Transverse colon (tissue), 4 donors: ENCODE measurements at regions not wholly inside any gene's neighbourhood (a gene's known extent, or its start where the extent isn't known, plus 50 kb on each side); places are given as distances from the start of the nearest gene placed in this dataset.

Experiments used
- DNase-seq: peaks from one replicate; pipeline ENCODE4 v3.0.0-alpha.2; 2019
- H3K27ac ChIP-seq, 4 donors: fragments of 200-600 bp; sonication (generic); 2 replicates each; pipeline ENCODE4 v1.5.1; 2016 to 2018; ENCODE audit warnings: inconsistent platforms in 4 of 4
- H3K27me3 ChIP-seq: fragments of 200-600 bp; sonication (generic); 2 replicates; pipeline ENCODE4 v1.5.1; 2017; ENCODE audit warnings: inconsistent platforms
- H3K36me3 ChIP-seq, 4 donors: fragments of 200-600 bp; sonication (generic); 2 replicates each; pipeline ENCODE4 v1.5.1; 2017 to 2019; ENCODE audit warnings: inconsistent platforms in 4 of 4
- H3K4me1 ChIP-seq, 4 donors: fragments of 200-600 bp; sonication (generic); 2 replicates each; pipeline ENCODE4 v1.5.1; 2017 to 2020; ENCODE audit warnings: inconsistent platforms in 4 of 4
- H3K4me3 ChIP-seq, 4 donors: fragments of 200-600 bp; sonication (generic); 1 replicate in 1 of 4; 2 replicates in 3 of 4; pipeline versions ENCODE4 v1.5.1 to v1.6.1; 2017 to 2019; ENCODE audit warnings: inconsistent platforms in 4 of 4
- H3K9me3 ChIP-seq, 2 donors: fragments of 200-600 bp; sonication (generic); 2 replicates each; pipeline ENCODE4 v1.5.1; 2017 to 2019; ENCODE audit warnings: inconsistent platforms in 2 of 2
- EP300 ChIP-seq: sonication (generic); formaldehyde crosslinking; IDR thresholded peaks from one replicate; pipeline ENCODE4 v1.6.1; 2017; ENCODE audit warnings: antibody characterized with exemption, low read depth
- POLR2A ChIP-seq: fragments of 450-650 bp; IDR thresholded peaks from one replicate; pipeline ENCODE4 v1.6.1; 2016; ENCODE audit warnings: antibody characterized with exemption, mild to moderate bottlenecking, moderate library complexity
- POLR2AphosphoS5 ChIP-seq, 3 donors: sonication (generic); formaldehyde crosslinking; IDR thresholded peaks; one replicate each; pipeline ENCODE4 v1.6.1; 2016; ENCODE audit warnings: antibody characterized with exemption in 3 of 3
- WGBS, 2 donors: methylation state at CpG; one replicate each; pipeline ENCODE4 v1.1.5; 2018; ENCODE audit warnings: low coverage in 1 of 2; 5-methylcytosine and 5-hydroxymethylcytosine counted together
- in situ Hi-C, 4 donors: fragments of 200-750 bp; cut with MboI; loops; one replicate each; pipeline versions ENCODE4 v1.15.0 to v1.15.1; 2017; ENCODE audit warnings: low sequenced_read_pairs in 3 of 4, low pct_ligation_motif_present in 1 of 4, low pct_unique_long_range_greater_than_20kb in 1 of 4
- intact Hi-C: fragments of 100-400 bp; cut with DNase I; formaldehyde crosslinking; loops from one replicate; pipeline ENCODE4 v1.15.1; 2023; ENCODE audit warnings: low total_unique reads
- TF ChIP-seq, protein P1 (sequence below), 5 experiments: fragments of 200-600 bp in 3 of 5; fragments of 450-650 bp in 2 of 5; sonication (generic) in 3 of 5; IDR thresholded peaks; 1 replicate in 2 of 5; 2 replicates in 3 of 5; pipeline ENCODE4 v1.5.1; 2016 to 2017; ENCODE audit warnings: antibody characterized with exemption in 5 of 5, inconsistent platforms in 3 of 5, mild to moderate bottlenecking in 2 of 5, moderate library complexity in 1 of 5

DNA sequence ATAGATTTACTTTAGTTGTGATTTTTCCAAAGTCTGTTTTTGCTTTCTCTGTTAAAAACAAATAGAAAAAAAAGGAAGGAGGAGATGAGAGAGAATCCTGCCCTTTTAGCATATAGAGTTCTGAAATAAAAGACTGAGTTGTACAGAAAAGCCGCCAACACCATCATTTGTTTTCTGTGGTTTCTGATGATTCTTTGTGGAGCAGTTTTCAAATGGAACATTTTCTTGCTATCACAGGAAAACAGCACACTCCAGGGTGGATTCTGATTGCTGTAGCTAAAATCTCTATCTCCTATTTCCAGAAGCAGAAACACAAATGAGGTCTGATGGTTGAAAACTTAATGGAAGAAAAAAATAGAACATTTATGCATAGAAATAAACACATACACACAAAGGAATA lies 144.6 kb upstream of the L3MBTL4 start:
- in situ Hi-C loops, result loop anchor here in 1 of 4 donors (10.0 kb wide), 1 partner anchor 326 kb away; no protein-coding TSS in a partner anchor
- intact Hi-C loops, result no loop called here
- H3K27ac ChIP-seq, result no peak overlapping the region

DNA sequence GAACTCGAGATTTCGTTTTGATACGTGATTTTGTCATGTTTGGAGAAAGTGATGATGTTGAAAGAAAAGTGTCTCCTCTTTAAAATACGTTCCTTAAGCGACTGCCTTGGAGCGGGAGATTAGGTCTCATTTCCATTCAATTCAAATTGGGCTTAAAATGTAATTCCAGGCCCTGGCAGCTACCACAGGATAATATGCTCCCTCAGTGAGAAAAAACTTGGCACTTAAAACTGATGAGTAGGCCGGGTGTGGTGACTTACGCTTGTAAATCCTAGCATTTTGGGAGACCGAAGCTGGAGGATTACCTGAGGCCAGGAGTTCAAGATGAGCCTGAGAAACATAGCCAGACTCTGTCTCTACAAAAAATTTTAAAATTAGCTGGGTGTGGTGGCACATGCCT lies 146.3 kb upstream of the L3MBTL4 start:
- Histone ChIP-seq H3K27me3 (no peaks in the 10 kb centered on the region), H3K4me1 (no peaks in the 10 kb centered on the region), H3K9me3 (no peaks in the 10 kb centered on the region), H3K4me3 (no peak overlapping the region), H3K27ac (no peak overlapping the region), H3K36me3 (no peaks in the 10 kb centered on the region)
- intact Hi-C loops, result no loop called here
- no peak for TF ChIP-seq POLR2A
- TF ChIP-seq POLR2AphosphoS5 (IDR thresholded peaks at IDR 0.05), result no peak
- TF ChIP-seq EP300, result no peak
- in situ Hi-C loops, result no loop called here
- DNase-seq, result no peak
- WGBS, 2 donors, result 70 to 71% methylated on average over 9 of the region's 9 CpGs

More for the DNA sequence above, 144.6 kb upstream of the L3MBTL4 start:
- H3K4me3 ChIP-seq, result no peak overlapping the region
- DNase-seq, result no peak
- TF ChIP-seq EP300, result no peak
- TF ChIP-seq POLR2A, result no peak
- TF ChIP-seq, protein P1, sequence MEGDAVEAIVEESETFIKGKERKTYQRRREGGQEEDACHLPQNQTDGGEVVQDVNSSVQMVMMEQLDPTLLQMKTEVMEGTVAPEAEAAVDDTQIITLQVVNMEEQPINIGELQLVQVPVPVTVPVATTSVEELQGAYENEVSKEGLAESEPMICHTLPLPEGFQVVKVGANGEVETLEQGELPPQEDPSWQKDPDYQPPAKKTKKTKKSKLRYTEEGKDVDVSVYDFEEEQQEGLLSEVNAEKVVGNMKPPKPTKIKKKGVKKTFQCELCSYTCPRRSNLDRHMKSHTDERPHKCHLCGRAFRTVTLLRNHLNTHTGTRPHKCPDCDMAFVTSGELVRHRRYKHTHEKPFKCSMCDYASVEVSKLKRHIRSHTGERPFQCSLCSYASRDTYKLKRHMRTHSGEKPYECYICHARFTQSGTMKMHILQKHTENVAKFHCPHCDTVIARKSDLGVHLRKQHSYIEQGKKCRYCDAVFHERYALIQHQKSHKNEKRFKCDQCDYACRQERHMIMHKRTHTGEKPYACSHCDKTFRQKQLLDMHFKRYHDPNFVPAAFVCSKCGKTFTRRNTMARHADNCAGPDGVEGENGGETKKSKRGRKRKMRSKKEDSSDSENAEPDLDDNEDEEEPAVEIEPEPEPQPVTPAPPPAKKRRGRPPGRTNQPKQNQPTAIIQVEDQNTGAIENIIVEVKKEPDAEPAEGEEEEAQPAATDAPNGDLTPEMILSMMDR (IDR thresholded peaks at IDR 0.05), result no peak
- no peak for TF ChIP-seq POLR2AphosphoS5 (IDR thresholded peaks at IDR 0.05)
- H3K9me3 ChIP-seq, result no peaks in the 10 kb centered on the region
- WGBS, 2 donors, result 46 to 64% methylated on average over 1 of the region's 1 CpG
- no peaks in the 10 kb centered on the region for H3K4me1 ChIP-seq
- no peaks in the 10 kb centered on the region for H3K27me3 ChIP-seq
- H3K36me3 ChIP-seq, result no peaks in the 10 kb centered on the region

DNA sequence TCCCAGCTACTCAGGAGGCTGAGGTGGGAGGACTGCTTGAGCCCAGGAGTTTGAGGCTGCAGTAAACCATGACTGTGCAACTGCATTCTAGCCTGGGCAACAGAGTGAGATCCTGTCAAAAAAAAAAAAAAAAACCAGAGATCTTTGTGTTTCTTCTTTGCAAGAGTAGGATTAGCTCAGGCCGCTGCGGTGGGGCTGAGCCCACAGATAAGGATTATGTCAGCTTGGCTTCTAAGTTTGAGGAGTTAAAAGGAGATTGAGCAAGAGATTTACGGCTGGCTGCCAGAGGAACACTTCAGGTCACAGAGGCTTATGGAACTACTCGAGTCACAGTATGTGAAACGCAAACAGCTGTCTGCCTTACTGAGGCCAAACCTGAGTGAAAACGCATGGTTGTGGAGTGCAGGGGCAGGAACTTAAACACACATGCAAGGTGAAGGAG lies 146.7 kb upstream of the L3MBTL4 start:
- TF ChIP-seq POLR2AphosphoS5 (IDR thresholded peaks at IDR 0.05) (peak in 2 of 3 donors; percentile 24 to 27), POLR2A (no peak)
- Histone ChIP-seq H3K36me3 (no peaks in the 10 kb centered on the region), H3K27me3 (no peaks in the 10 kb centered on the region), H3K27ac (no peak overlapping the region), H3K4me1 (no peaks in the 10 kb centered on the region), H3K9me3 (no peaks in the 10 kb centered on the region), H3K4me3 (no peak overlapping the region)
- WGBS, 2 donors, result 43 to 53% methylated on average over 6 of the region's 6 CpGs
- intact Hi-C loops, result no loop called here
- in situ Hi-C loops, result no loop called here
- peak; percentile 39 for DNase-seq

DNA sequence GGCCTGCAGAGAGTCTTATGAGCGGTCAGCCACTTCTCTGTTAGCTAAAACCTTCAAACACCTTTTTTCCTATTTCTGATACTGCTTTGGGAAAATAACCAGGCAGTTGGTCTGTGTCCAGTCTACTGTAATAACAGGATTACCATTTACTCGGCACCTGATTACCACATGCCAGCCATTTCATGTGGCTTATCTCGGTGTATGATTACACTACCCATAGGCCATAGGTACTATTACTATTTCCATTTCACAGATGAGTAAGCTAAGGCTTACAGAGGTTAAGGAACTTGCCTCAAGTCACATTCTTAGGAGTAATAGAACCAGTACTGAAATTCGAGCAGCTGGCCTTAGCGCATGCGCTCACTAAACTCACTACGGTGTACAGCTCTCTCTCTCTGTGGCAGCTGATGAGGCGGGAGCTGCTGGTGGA lies 147.2 kb upstream of the L3MBTL4 start:
- WGBS, 2 donors, result 68 to 79% methylated on average over 3 to 8 of the region's 8 CpGs
- TF ChIP-seq POLR2AphosphoS5 (IDR thresholded peaks at IDR 0.05) (no peak), EP300 (no peak), POLR2A (no peak)
- TF ChIP-seq, protein P1 (IDR thresholded peaks at IDR 0.05), result no peak

DNA sequence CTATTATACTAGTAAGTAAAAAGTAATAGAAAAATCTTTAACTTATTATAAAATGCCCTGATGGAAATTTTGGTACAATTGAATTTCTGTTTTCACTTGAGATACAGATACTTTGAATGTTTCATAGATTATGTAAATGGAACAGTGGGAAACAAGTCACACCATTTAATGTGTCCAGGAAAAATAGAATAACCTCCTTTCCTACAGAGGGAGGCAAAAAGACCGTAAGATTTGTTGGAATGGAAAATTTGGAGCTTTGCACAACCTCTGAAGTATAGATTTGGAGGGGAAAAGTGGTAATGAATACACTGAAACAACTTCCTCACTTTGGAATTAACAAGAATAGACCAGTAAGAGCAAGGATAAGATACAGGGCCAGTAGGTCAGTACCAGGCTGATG lies 149.2 kb upstream of the L3MBTL4 start:
- no peak overlapping the region for H3K27ac ChIP-seq
- 81 to 100% methylated on average over 1 of the region's 1 CpG for WGBS, 2 donors
- H3K27me3 ChIP-seq, result no peaks in the 10 kb centered on the region
- no peaks in the 10 kb centered on the region for H3K9me3 ChIP-seq
- DNase-seq, result no peak
- TF ChIP-seq EP300 (no peak), POLR2AphosphoS5 (IDR thresholded peaks at IDR 0.05) (no peak), POLR2A (no peak)
- TF ChIP-seq, protein P1 (IDR thresholded peaks at IDR 0.05), result no peak
- H3K4me3 ChIP-seq, result no peak overlapping the region
- H3K36me3 ChIP-seq, result no peaks in the 10 kb centered on the region
- in situ Hi-C loops (no loop called here), intact Hi-C loops (no loop called here)
- H3K4me1 ChIP-seq, result no peaks in the 10 kb centered on the region

More for the DNA sequence above, 147.2 kb upstream of the L3MBTL4 start:
- Histone ChIP-seq H3K4me3 (no peak overlapping the region), H3K9me3 (no peaks in the 10 kb centered on the region), H3K27me3 (no peaks in the 10 kb centered on the region), H3K36me3 (no peaks in the 10 kb centered on the region), H3K4me1 (no peaks in the 10 kb centered on the region), H3K27ac (no peak overlapping the region)
- intact Hi-C loops (no loop called here), in situ Hi-C loops (no loop called here)
- no peak for DNase-seq
